ENCODE measurements at regions not wholly inside any gene's neighbourhood (a gene's known extent, or its start where the extent isn't known, plus 50 kb on each side); places are given as distances from the start of the nearest gene placed in this dataset.

- DNase-seq (ENCODE audit: low spot score): no peak
These were observed 477.1 kb upstream of the SMC2 start for GRCh38 chr9:103617046-103617445.

GRCh38 chr9:103625161-103625804 lies 468.8 kb upstream of the SMC2 start:
- no peak for DNase-seq (ENCODE audit: low spot score)

GRCh38 chr9:103627731-103628130 lies 466.4 kb upstream of the SMC2 start:
- no peak for DNase-seq (ENCODE audit: low spot score)

- DNase-seq (ENCODE audit: low spot score): no peak
These were observed 445.0 kb upstream of the SMC2 start for GRCh38 chr9:103649086-103649485.

GRCh38 chr9:103658156-103658555 lies 436.0 kb upstream of the SMC2 start:
- DNase-seq (ENCODE audit: low spot score): no peak

GRCh38 chr9:103660830-103661229 lies 433.3 kb upstream of the SMC2 start:
- no peak for DNase-seq (ENCODE audit: low spot score)

- DNase-seq (ENCODE audit: low spot score): peak; percentile 80
These were observed 432.4 kb upstream of the SMC2 start for GRCh38 chr9:103661663-103662062.

- DNase-seq (ENCODE audit: low spot score): no peak
These were observed 424.8 kb upstream of the SMC2 start for GRCh38 chr9:103669296-103669695.

GRCh38 chr9:103674271-103674670 lies 419.8 kb upstream of the SMC2 start:
- DNase-seq (ENCODE audit: low spot score): no peak

GRCh38 chr9:103680581-103680980 lies 413.5 kb upstream of the SMC2 start:
- DNase-seq (ENCODE audit: low spot score): no peak

- peak; percentile 52 for DNase-seq (ENCODE audit: low spot score)
These were observed 412.7 kb upstream of the SMC2 start for GRCh38 chr9:103681435-103681834.

GRCh38 chr9:103700195-103700962 lies 393.7 kb upstream of the SMC2 start:
- no peak for DNase-seq (ENCODE audit: low spot score)

GRCh38 chr9:103702572-103702971 lies 391.5 kb upstream of the SMC2 start:
- no peak for DNase-seq (ENCODE audit: low spot score)

GRCh38 chr9:103707181-103707580 lies 386.9 kb upstream of the SMC2 start:
- peak; percentile 66 for DNase-seq (ENCODE audit: low spot score)

- DNase-seq (ENCODE audit: low spot score): no peak
These were observed 384.7 kb upstream of the SMC2 start for GRCh38 chr9:103709366-103709765.

- DNase-seq (ENCODE audit: low spot score): peak; percentile 71
These were observed 380.5 kb upstream of the SMC2 start for GRCh38 chr9:103713631-103714030.

GRCh38 chr9:103714992-103715391 lies 379.1 kb upstream of the SMC2 start:
- DNase-seq (ENCODE audit: low spot score): peak; percentile 37

GRCh38 chr9:103721056-103721455 lies 373.1 kb upstream of the SMC2 start:
- no peak for DNase-seq (ENCODE audit: low spot score)

- no peak for DNase-seq (ENCODE audit: low spot score)
These were observed 363.2 kb upstream of the SMC2 start for GRCh38 chr9:103730866-103731265.

- peak; percentile 54 for DNase-seq (ENCODE audit: low spot score)
These were observed 362.6 kb upstream of the SMC2 start for GRCh38 chr9:103731541-103731940.

GRCh38 chr9:103734471-103734870 lies 359.6 kb upstream of the SMC2 start:
- DNase-seq (ENCODE audit: low spot score): no peak

GRCh38 chr9:103755441-103755840 lies 338.7 kb upstream of the SMC2 start:
- DNase-seq (ENCODE audit: low spot score): no peak

GRCh38 chr9:103755986-103756385 lies 338.1 kb upstream of the SMC2 start:
- no peak for DNase-seq (ENCODE audit: low spot score)

GRCh38 chr9:103757062-103757461 lies 337.0 kb upstream of the SMC2 start:
- no peak for DNase-seq (ENCODE audit: low spot score)
